Transverse colon (tissue), 3 donors: ENCODE measurements at regions not wholly inside any gene's neighbourhood (a gene's known extent, or its start where the extent isn't known, plus 50 kb on each side); places are given as distances from the start of the nearest gene placed in this dataset.

Experiments
- CTCF ChIP-seq, 5 experiments: fragments of 200-600 bp in 3 of 5; fragments of 450-650 bp in 2 of 5; sonication (generic) in 3 of 5; IDR thresholded peaks; 1 replicate in 2 of 5; 2 replicates in 3 of 5; pipeline ENCODE4 v1.5.1; 2016 to 2017; ENCODE audit warnings: antibody characterized with exemption in 5 of 5, inconsistent platforms in 3 of 5, mild to moderate bottlenecking in 2 of 5, moderate library complexity in 1 of 5
- EP300 ChIP-seq: sonication (generic); formaldehyde crosslinking; IDR thresholded peaks from one replicate; pipeline ENCODE4 v1.6.1; 2017; ENCODE audit warnings: antibody characterized with exemption, low read depth

GRCh38 chr4:106454581-106454980 lies 86.0 kb upstream of the GIMD1 start:
- TF ChIP-seq CTCF (IDR thresholded peaks at IDR 0.05): no peak
- no peak for TF ChIP-seq EP300
